HG03103 (cell line): ENCODE measurements at regions not wholly inside any gene's neighbourhood (a gene's known extent, or its start where the extent isn't known, plus 50 kb on each side); places are given as distances from the start of the nearest gene placed in this dataset.

Experiments used
- ATAC-seq: cut with Tn5 transposase; IDR thresholded peaks from one replicate; pipeline ENCODE4 v1.9.1; 2021; ENCODE audit warnings: low read depth; ENCODE audit not compliant: unreplicated experiment

- ATAC-seq = no peak
Measured at GRCh38 chr1:65670518-65670917, 122.2 kb upstream of the PDE4B start.

- ATAC-seq = no peak
Measured at GRCh38 chr1:65674522-65674921, 118.2 kb upstream of the PDE4B start.

- no peak for ATAC-seq
Measured at GRCh38 chr1:65679773-65680172, 112.9 kb upstream of the PDE4B start.

- no peak for ATAC-seq
Measured at GRCh38 chr1:65681096-65681495, 111.6 kb upstream of the PDE4B start.

GRCh38 chr1:65687428-65688214 lies 105.1 kb upstream of the PDE4B start:
- peak; percentile 86 for ATAC-seq

- no peak for ATAC-seq
Measured at GRCh38 chr1:65688215-65688566, 104.5 kb upstream of the PDE4B start.

GRCh38 chr1:65688848-65689247 lies 103.8 kb upstream of the PDE4B start:
- no peak for ATAC-seq

- ATAC-seq = no peak
Measured at GRCh38 chr1:65691152-65691900, 101.4 kb upstream of the PDE4B start.

GRCh38 chr1:65691972-65692371 lies 100.7 kb upstream of the PDE4B start:
- ATAC-seq = no peak

- no peak for ATAC-seq
Measured at GRCh38 chr1:65694126-65694525, 98.6 kb upstream of the PDE4B start.

GRCh38 chr1:65694933-65695332 lies 97.8 kb upstream of the PDE4B start:
- no peak for ATAC-seq

GRCh38 chr1:65698590-65698989 lies 94.1 kb upstream of the PDE4B start:
- ATAC-seq = no peak

GRCh38 chr1:65703853-65704252 lies 88.8 kb upstream of the PDE4B start:
- ATAC-seq = no peak

GRCh38 chr1:65704318-65704717 lies 88.4 kb upstream of the PDE4B start:
- no peak for ATAC-seq

- ATAC-seq = no peak
Measured at GRCh38 chr1:65717815-65718454, 74.8 kb upstream of the PDE4B start.

GRCh38 chr1:65719391-65719790 lies 73.3 kb upstream of the PDE4B start:
- ATAC-seq = no peak

- no peak for ATAC-seq
Measured at GRCh38 chr1:65722461-65722860, 70.2 kb upstream of the PDE4B start.

GRCh38 chr1:65724151-65724550 lies 68.5 kb upstream of the PDE4B start:
- no peak for ATAC-seq

GRCh38 chr1:65725064-65725463 lies 67.6 kb upstream of the PDE4B start:
- no peak for ATAC-seq

- ATAC-seq = no peak
Measured at GRCh38 chr1:65728504-65728903, 64.2 kb upstream of the PDE4B start.

- no peak for ATAC-seq
Measured at GRCh38 chr1:65729259-65729658, 63.4 kb upstream of the PDE4B start.

- no peak for ATAC-seq
Measured at GRCh38 chr1:65734979-65735378, 57.7 kb upstream of the PDE4B start.
